ENCODE measurements at regions not wholly inside any gene's neighbourhood (a gene's known extent, or its start where the extent isn't known, plus 50 kb on each side); places are given as distances from the start of the nearest gene placed in this dataset.

GRCh38 chr1:99152132-99152531 is 112.2 kb upstream of the PLPPR4 start:
- Histone ChIP-seq H3K4me3 (no peak overlapping the region), H3K27me3 (no peaks in the 10 kb centered on the region), H3K27ac (no peak overlapping the region), H3K4me1 (no peaks in the 10 kb centered on the region), H3K36me3 (no peaks in the 10 kb centered on the region), H3K9me3 (no peaks in the 10 kb centered on the region)
- intact Hi-C loops (cut with DNase I), result no loop called here
- no peak for TF ChIP-seq CTCF (IDR thresholded peaks at IDR 0.05)
- DNase-seq (ENCODE audit: low spot score in 2 of 2), result no peak

- intact Hi-C loops (cut with DNase I), result no loop called here
- TF ChIP-seq CTCF (IDR thresholded peaks at IDR 0.05), result no peak
- no peak overlapping the region for H3K27ac ChIP-seq
- no peak for DNase-seq (ENCODE audit: low spot score in 2 of 2)
- H3K9me3 ChIP-seq, result no peaks in the 10 kb centered on the region
- no peaks in the 10 kb centered on the region for H3K36me3 ChIP-seq
- H3K4me1 ChIP-seq, result no peaks in the 10 kb centered on the region
- H3K4me3 ChIP-seq, result no peak overlapping the region
- H3K27me3 ChIP-seq, result no peaks in the 10 kb centered on the region
Observed at GRCh38 chr1:99163671-99164070, 100.6 kb upstream of the PLPPR4 start.

DNA sequence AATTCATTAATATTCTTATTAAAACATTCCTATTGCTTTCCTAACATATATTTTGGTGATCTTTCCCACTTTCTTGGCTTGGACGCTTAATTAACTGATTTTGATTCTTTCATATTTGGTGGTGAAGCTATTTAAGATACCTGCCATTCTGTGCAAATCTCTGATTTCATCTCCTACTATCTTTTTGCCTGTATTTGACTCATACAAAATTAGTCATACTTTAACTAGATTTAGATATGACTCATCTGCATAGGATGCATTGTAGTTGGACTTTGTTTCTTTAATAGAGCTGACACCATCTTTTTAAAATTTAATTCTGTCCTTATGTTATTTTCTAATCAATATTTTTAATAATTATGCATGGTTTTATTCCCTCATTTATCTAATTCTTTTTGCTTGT is 93.8 kb upstream of the PLPPR4 start:
- Histone ChIP-seq H3K27ac (no peak overlapping the region), H3K36me3 (no peaks in the 10 kb centered on the region), H3K4me3 (no peak overlapping the region), H3K27me3 (no peaks in the 10 kb centered on the region), H3K9me3 (no peaks in the 10 kb centered on the region), H3K4me1 (no peaks in the 10 kb centered on the region)
- no peak for DNase-seq (ENCODE audit: low spot score in 2 of 2)
- intact Hi-C loops (cut with DNase I), result no loop called here
- no peak for TF ChIP-seq CTCF (IDR thresholded peaks at IDR 0.05)

DNA sequence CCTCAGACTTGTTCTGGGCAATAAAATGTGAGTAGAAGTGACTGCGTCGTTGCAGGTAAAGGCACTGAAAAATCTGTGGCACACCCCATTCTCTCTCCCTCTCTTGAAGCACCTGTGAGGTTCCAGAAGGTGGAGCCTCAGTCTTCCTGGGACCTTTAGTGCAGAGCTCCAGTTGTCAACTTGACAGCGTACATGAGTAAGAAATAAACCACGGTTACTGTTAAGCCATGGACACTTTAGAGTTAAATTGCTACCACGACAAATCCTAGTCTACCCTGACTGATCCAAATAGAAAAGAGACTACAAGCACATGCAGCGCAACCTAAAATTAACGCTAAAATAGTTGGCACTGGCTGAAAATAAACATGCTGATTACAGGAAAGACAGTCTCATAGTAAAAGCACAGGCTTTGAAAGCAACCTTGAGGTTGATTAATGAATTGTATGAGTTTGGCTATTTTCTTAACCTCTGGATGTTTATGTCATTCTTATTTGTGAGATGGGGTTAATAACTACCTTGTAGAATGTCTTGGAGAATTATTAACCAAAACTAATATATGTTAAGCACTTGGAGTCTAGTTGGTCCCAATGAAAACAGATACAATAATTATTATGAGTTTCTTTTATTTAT is 93.0 kb upstream of the PLPPR4 start:
- no peaks in the 10 kb centered on the region for H3K36me3 ChIP-seq
- intact Hi-C loops (cut with DNase I), result no loop called here
- no peaks in the 10 kb centered on the region for H3K4me1 ChIP-seq
- no peak for DNase-seq (ENCODE audit: low spot score in 2 of 2)
- no peaks in the 10 kb centered on the region for H3K9me3 ChIP-seq
- H3K27me3 ChIP-seq, result no peaks in the 10 kb centered on the region
- no peak overlapping the region for H3K4me3 ChIP-seq
- no peak for TF ChIP-seq CTCF (IDR thresholded peaks at IDR 0.05)
- H3K27ac ChIP-seq, result no peak overlapping the region

GRCh38 chr1:99173282-99173681 is 91.0 kb upstream of the PLPPR4 start:
- intact Hi-C loops (cut with DNase I), result no loop called here
- TF ChIP-seq CTCF (IDR thresholded peaks at IDR 0.05), result no peak

GRCh38 chr1:99173900-99174299 is 90.4 kb upstream of the PLPPR4 start:
- no peaks in the 10 kb centered on the region for H3K4me1 ChIP-seq
- H3K36me3 ChIP-seq, result no peaks in the 10 kb centered on the region
- intact Hi-C loops (cut with DNase I), result no loop called here
- no peaks in the 10 kb centered on the region for H3K27me3 ChIP-seq
- no peak overlapping the region for H3K27ac ChIP-seq
- DNase-seq (ENCODE audit: low spot score in 2 of 2), result no peak
- no peaks in the 10 kb centered on the region for H3K9me3 ChIP-seq
- no peak overlapping the region for H3K4me3 ChIP-seq
- no peak for TF ChIP-seq CTCF (IDR thresholded peaks at IDR 0.05)

More at GRCh38 chr1:99173282-99173681, 91.0 kb upstream of the PLPPR4 start:
- H3K27ac ChIP-seq, result no peak overlapping the region
- H3K4me1 ChIP-seq, result no peaks in the 10 kb centered on the region
- no peak for DNase-seq (ENCODE audit: low spot score in 2 of 2)
- H3K4me3 ChIP-seq, result no peak overlapping the region
- no peaks in the 10 kb centered on the region for H3K27me3 ChIP-seq
- H3K36me3 ChIP-seq, result no peaks in the 10 kb centered on the region
- no peaks in the 10 kb centered on the region for H3K9me3 ChIP-seq

Data from ascending aorta (tissue), 2 donors.